ENCODE measurements at regions not wholly inside any gene's neighbourhood (a gene's known extent, or its start where the extent isn't known, plus 50 kb on each side); places are given as distances from the start of the nearest gene placed in this dataset.

DNA sequence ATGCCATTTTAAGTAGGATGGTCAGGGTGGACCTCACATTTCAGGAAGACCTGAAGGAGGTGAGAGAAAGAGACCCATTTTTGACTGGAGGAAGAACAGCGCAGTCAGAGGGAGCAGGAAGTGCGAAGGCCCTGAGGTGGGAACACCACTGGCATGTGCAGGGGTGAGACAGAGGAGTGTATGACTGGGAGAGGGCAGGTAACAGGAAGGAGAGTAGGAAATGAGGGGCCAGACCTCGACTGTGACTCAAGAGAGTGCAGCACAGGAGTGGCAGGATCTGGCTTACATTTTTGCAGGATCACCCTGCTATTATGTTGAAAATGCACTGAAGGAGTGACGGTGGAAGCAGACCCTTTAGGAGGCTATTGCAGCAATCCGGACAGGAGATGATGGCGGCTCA lies 117.7 kb upstream of the CDYL start:
- Histone ChIP-seq H2AFZ (ENCODE audit: low read length) (no peak overlapping the region), H3K27me3 (ENCODE audit: insufficient read depth, low read length) (no peaks in the 10 kb centered on the region), H3K36me3 (ENCODE audit: insufficient read depth, low read length) (no peaks in the 10 kb centered on the region), H3K9me3 (ENCODE audit: low read depth, low read length) (no peaks in the 10 kb centered on the region), H4K20me1 (ENCODE audit: insufficient read depth, low read length) (no peaks in the 10 kb centered on the region), H3K4me3 (ENCODE audit: insufficient read depth, low read length) (no peak overlapping the region), H3K27ac (ENCODE audit: low read depth, low read length) (no peak overlapping the region), H3K4me2 (ENCODE audit: insufficient read depth, low read length) (no peak overlapping the region), H3K4me1 (ENCODE audit: insufficient read depth, low read length) (peaks cover 4% of the 10 kb centered on the region), H3K79me2 (ENCODE audit: insufficient read depth, low read length) (no peaks in the 10 kb centered on the region)
- TF ChIP-seq, protein P1, sequence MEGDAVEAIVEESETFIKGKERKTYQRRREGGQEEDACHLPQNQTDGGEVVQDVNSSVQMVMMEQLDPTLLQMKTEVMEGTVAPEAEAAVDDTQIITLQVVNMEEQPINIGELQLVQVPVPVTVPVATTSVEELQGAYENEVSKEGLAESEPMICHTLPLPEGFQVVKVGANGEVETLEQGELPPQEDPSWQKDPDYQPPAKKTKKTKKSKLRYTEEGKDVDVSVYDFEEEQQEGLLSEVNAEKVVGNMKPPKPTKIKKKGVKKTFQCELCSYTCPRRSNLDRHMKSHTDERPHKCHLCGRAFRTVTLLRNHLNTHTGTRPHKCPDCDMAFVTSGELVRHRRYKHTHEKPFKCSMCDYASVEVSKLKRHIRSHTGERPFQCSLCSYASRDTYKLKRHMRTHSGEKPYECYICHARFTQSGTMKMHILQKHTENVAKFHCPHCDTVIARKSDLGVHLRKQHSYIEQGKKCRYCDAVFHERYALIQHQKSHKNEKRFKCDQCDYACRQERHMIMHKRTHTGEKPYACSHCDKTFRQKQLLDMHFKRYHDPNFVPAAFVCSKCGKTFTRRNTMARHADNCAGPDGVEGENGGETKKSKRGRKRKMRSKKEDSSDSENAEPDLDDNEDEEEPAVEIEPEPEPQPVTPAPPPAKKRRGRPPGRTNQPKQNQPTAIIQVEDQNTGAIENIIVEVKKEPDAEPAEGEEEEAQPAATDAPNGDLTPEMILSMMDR (IDR thresholded peaks at IDR 0.05; ENCODE audit: extremely low read depth, low read depth, low read length) = no peak
- no peak for DNase-seq (ENCODE audit: insufficient read length, low spot score, missing footprints)

DNA sequence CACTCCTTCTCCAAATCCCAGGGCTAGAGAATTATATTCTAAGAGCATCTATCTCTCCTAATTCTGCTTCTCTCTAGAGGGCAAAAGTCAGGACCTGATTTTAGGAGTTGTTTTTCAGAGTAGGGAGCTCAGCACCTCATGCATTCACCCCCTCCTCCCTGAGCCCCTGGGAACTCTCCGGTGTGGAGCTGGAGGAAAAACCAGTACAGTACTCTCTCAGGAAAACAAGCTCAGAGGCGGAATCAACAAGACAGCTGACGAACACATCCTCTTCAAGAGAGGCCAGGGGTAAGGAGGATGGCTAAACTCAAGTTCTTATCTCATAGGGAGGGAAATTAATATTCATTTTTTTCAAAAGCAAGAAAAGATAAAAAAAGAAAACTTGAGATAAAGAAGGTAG lies 120.1 kb upstream of the CDYL start:
- Histone ChIP-seq H3K4me1 (ENCODE audit: insufficient read depth, low read length) (no peaks in the 10 kb centered on the region), H3K27me3 (ENCODE audit: insufficient read depth, low read length) (no peaks in the 10 kb centered on the region), H2AFZ (ENCODE audit: low read length) (no peak overlapping the region), H3K27ac (ENCODE audit: low read depth, low read length) (no peak overlapping the region), H3K4me3 (ENCODE audit: insufficient read depth, low read length) (no peak overlapping the region), H4K20me1 (ENCODE audit: insufficient read depth, low read length) (no peaks in the 10 kb centered on the region), H3K9me3 (ENCODE audit: low read depth, low read length) (no peaks in the 10 kb centered on the region), H3K36me3 (ENCODE audit: insufficient read depth, low read length) (no peaks in the 10 kb centered on the region), H3K4me2 (ENCODE audit: insufficient read depth, low read length) (no peak overlapping the region), H3K79me2 (ENCODE audit: insufficient read depth, low read length) (no peaks in the 10 kb centered on the region)
- TF ChIP-seq, protein P1 (IDR thresholded peaks at IDR 0.05; ENCODE audit: extremely low read depth, low read depth, low read length) = no peak
- DNase-seq (ENCODE audit: insufficient read length, low spot score, missing footprints) = no peak

DNA sequence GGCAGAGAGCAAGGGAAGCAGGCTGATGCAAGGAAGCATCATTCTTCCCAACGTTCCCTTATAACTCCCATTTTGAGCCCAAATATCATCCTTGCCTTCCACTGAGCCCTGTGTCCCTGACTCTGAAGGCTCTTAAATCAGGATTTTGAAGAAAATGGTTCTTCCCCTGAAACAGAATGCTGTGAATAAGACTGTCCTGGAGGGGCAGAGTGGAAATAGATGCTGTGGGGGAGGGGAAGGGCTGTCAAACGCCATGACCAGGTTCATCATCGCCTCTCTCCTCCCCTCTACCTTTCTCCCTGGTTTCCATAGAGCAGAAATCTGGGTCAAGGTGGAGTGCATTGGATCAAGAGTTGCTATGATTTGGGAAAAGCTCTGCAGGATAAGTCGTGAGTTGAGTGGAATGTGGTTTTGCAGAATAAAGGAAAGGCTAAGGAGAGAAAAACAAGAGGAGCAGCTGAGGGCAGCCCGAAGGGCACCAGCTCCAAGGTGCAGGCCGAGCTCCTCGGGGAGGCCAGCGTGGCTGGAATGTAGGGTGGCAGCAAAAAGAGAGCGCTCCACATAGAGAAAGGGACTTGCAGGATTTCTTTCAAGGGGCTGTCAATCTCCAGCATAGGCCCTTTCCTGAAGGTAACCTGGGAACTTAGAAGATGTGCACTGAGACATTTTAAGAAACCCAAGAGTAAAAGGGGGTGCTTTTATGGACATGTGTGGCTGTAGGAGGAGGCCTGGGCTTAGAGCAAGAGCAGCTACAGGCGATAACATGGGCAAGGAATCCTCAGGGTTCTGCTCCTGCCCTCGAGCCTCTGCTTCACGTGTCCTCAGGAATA lies 120.8 kb upstream of the CDYL start:
- H2AFZ ChIP-seq (ENCODE audit: low read length) = no peak overlapping the region
- H3K4me2 ChIP-seq (ENCODE audit: insufficient read depth, low read length) = no peak overlapping the region
- H3K4me1 ChIP-seq (ENCODE audit: insufficient read depth, low read length) = no peaks in the 10 kb centered on the region
- H3K4me3 ChIP-seq (ENCODE audit: insufficient read depth, low read length) = no peak overlapping the region
- no peak for DNase-seq (ENCODE audit: insufficient read length, low spot score, missing footprints)
- H4K20me1 ChIP-seq (ENCODE audit: insufficient read depth, low read length) = no peaks in the 10 kb centered on the region
- no peaks in the 10 kb centered on the region for H3K9me3 ChIP-seq (ENCODE audit: low read depth, low read length)
- no peaks in the 10 kb centered on the region for H3K27me3 ChIP-seq (ENCODE audit: insufficient read depth, low read length)
- TF ChIP-seq, protein P1 (IDR thresholded peaks at IDR 0.05; ENCODE audit: extremely low read depth, low read depth, low read length) = no peak
- H3K79me2 ChIP-seq (ENCODE audit: insufficient read depth, low read length) = no peaks in the 10 kb centered on the region
- no peaks in the 10 kb centered on the region for H3K36me3 ChIP-seq (ENCODE audit: insufficient read depth, low read length)
- no peak overlapping the region for H3K27ac ChIP-seq (ENCODE audit: low read depth, low read length)

DNA sequence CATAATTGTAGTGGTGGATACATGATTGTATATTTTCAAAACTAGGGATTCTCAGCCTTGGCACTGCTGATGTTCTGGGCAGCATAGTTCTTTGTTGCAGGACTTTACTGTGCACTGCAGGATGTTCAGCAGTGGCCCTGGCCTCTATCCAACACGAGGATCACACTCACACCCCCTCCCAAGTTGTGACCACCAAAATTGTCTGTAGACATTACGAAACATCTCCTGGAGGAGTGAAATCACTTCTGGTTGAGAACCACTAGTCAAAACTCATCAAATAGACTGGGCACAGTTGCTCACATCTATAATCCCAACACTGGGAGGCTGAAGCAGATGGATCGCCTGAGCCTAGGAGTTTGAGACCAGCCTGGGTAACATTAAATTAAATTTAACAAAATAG lies 123.1 kb upstream of the CDYL start:
- TF ChIP-seq, protein P1 (IDR thresholded peaks at IDR 0.05; ENCODE audit: extremely low read depth, low read depth, low read length) = no peak
- Histone ChIP-seq H3K36me3 (ENCODE audit: insufficient read depth, low read length) (no peaks in the 10 kb centered on the region), H3K27me3 (ENCODE audit: insufficient read depth, low read length) (no peaks in the 10 kb centered on the region), H4K20me1 (ENCODE audit: insufficient read depth, low read length) (no peaks in the 10 kb centered on the region), H3K9me3 (ENCODE audit: low read depth, low read length) (no peaks in the 10 kb centered on the region), H2AFZ (ENCODE audit: low read length) (no peak overlapping the region), H3K4me1 (ENCODE audit: insufficient read depth, low read length) (no peaks in the 10 kb centered on the region), H3K79me2 (ENCODE audit: insufficient read depth, low read length) (no peaks in the 10 kb centered on the region), H3K4me2 (ENCODE audit: insufficient read depth, low read length) (no peak overlapping the region), H3K27ac (ENCODE audit: low read depth, low read length) (no peak overlapping the region), H3K4me3 (ENCODE audit: insufficient read depth, low read length) (no peak overlapping the region)
- no peak for DNase-seq (ENCODE audit: insufficient read length, low spot score, missing footprints)
